Endodermal cell (in vitro differentiated cells): ENCODE measurements at regions not wholly inside any gene's neighbourhood (a gene's known extent, or its start where the extent isn't known, plus 50 kb on each side); places are given as distances from the start of the nearest gene placed in this dataset.

Experiments
- DNase-seq: peaks from one replicate; pipeline ENCODE4 v3.0.0-alpha.2; 2017
- H3K27ac ChIP-seq: 2 replicates; pipeline ENCODE4 v1.5.1; 2013; ENCODE audit warnings: mild to moderate bottlenecking, low read depth, low read length, moderate library complexity
- H3K27me3 ChIP-seq: 2 replicates; pipeline ENCODE4 v1.6.1; 2013; ENCODE audit warnings: mild to moderate bottlenecking, low read length, moderate library complexity; ENCODE audit not compliant: insufficient read depth, control insufficient read depth, poor library complexity, severe bottlenecking
- H3K36me3 ChIP-seq: 2 replicates; pipeline ENCODE4 v1.7.0; 2013; ENCODE audit warnings: mild to moderate bottlenecking, low read length, moderate library complexity; ENCODE audit not compliant: control insufficient read depth, insufficient read depth
- H3K4me1 ChIP-seq: one replicate; pipeline ENCODE4 v1.7.0; 2013; ENCODE audit warnings: low read length; ENCODE audit not compliant: control insufficient read depth, insufficient read depth
- H3K4me3 ChIP-seq: 2 replicates; pipeline ENCODE4 v1.5.1; 2013; ENCODE audit warnings: mild to moderate bottlenecking, low read length, moderate library complexity
- H3K9ac ChIP-seq: 2 replicates; pipeline ENCODE4 v1.6.1; 2013; ENCODE audit warnings: mild to moderate bottlenecking, low read length, moderate library complexity; ENCODE audit not compliant: poor library complexity, severe bottlenecking; ENCODE audit errors: extremely low read depth
- H3K9me3 ChIP-seq: 2 replicates; pipeline ENCODE4 v1.6.1; 2013; ENCODE audit warnings: mild to moderate bottlenecking, low read length, moderate library complexity; ENCODE audit not compliant: control insufficient read depth
- H3K27ac Mint-ChIP-seq: 2 replicates; pipeline ENCODE4 v1.8.0; 2020; ENCODE audit warnings: mixed read lengths
- H3K27me3 Mint-ChIP-seq: 2 replicates; pipeline ENCODE4 v1.8.0; 2021; ENCODE audit warnings: mild to moderate bottlenecking, mixed read lengths; ENCODE audit not compliant: insufficient read depth
- H3K36me3 Mint-ChIP-seq: 2 replicates; pipeline ENCODE4 v1.8.0; 2020; ENCODE audit warnings: low read depth, mixed read lengths
- H3K4me1 Mint-ChIP-seq: 2 replicates; pipeline ENCODE4 v1.8.0; 2020; ENCODE audit warnings: mixed read lengths
- H3K4me3 Mint-ChIP-seq: 2 replicates; pipeline ENCODE4 v1.8.0; 2020; ENCODE audit warnings: mild to moderate bottlenecking, moderate library complexity, mixed read lengths
- H3K9me3 Mint-ChIP-seq: 2 replicates; pipeline ENCODE4 v1.8.0; 2020; ENCODE audit warnings: mild to moderate bottlenecking, mixed read lengths
- CTCF ChIP-seq: fragments of 200-600 bp; sonication (generic); conservative IDR thresholded peaks from 2 replicates; pipeline ENCODE4 v1.5.0; 2021; ENCODE audit warnings: antibody characterized with exemption, mild to moderate bottlenecking
- WGBS, 2 experiments: methylation state at CpG; one replicate each; pipeline versions ENCODE4 v1.1.5 to v1.1.7; 2013; ENCODE audit warnings: missing lambda C conversion rate in 2 of 2, mixed read lengths in 1 of 2; ENCODE audit not compliant: insufficient coverage in 1 of 2, insufficient read length in 1 of 2; 5-methylcytosine and 5-hydroxymethylcytosine counted together

- no peak for DNase-seq
- Mint-ChIP-seq H3K27ac (no peak overlapping the region), H3K36me3 (no peaks in the 10 kb centered on the region), H3K4me1 (no peaks in the 10 kb centered on the region), H3K27me3 (no peaks in the 10 kb centered on the region), H3K9me3 (no peaks in the 10 kb centered on the region), H3K4me3 (no peak overlapping the region)
- 81 to 83% methylated on average over 2 of the region's 2 CpGs for WGBS, 2 experiments
- Histone ChIP-seq H3K27ac (no peak overlapping the region), H3K4me3 (no peak overlapping the region), H3K36me3 (no peaks in the 10 kb centered on the region), H3K4me1 (no peaks in the 10 kb centered on the region), H3K9me3 (no peaks in the 10 kb centered on the region), H3K9ac (no peak overlapping the region), H3K27me3 (no peaks in the 10 kb centered on the region)
- no peak for TF ChIP-seq CTCF
These were observed 112.4 kb downstream of the ISL1 start for GRCh38 chr5:51495672-51496071.

GRCh38 chr5:51517838-51518237, 134.6 kb downstream of the ISL1 start:
- H3K4me1 Mint-ChIP-seq: no peaks in the 10 kb centered on the region
- Histone ChIP-seq H3K4me3 (no peak overlapping the region), H3K27ac (no peak overlapping the region), H3K9me3 (no peaks in the 10 kb centered on the region), H3K27me3 (no peaks in the 10 kb centered on the region), H3K9ac (no peak overlapping the region), H3K4me1 (no peaks in the 10 kb centered on the region), H3K36me3 (no peaks in the 10 kb centered on the region)
- no peak for DNase-seq
- no peak for TF ChIP-seq CTCF
- H3K36me3 Mint-ChIP-seq: no peaks in the 10 kb centered on the region
- H3K27ac Mint-ChIP-seq: no peak overlapping the region
- no peaks in the 10 kb centered on the region for H3K9me3 Mint-ChIP-seq
- no peaks in the 10 kb centered on the region for H3K27me3 Mint-ChIP-seq
- H3K4me3 Mint-ChIP-seq: no peak overlapping the region
- 100% methylated on average over 1 of the region's 1 CpG; no CpG with 5 or more reads in 1 of the 2 experiments for WGBS, 2 experiments

GRCh38 chr5:51518607-51519006, 135.4 kb downstream of the ISL1 start:
- no peaks in the 10 kb centered on the region for H3K36me3 ChIP-seq
- no peak overlapping the region for H3K4me3 Mint-ChIP-seq
- H3K27me3 Mint-ChIP-seq: no peaks in the 10 kb centered on the region
- DNase-seq: no peak
- no peaks in the 10 kb centered on the region for H3K9me3 ChIP-seq
- WGBS, 2 experiments: 65 to 75% methylated on average over 2 to 5 of the region's 5 CpGs
- no peak overlapping the region for H3K27ac Mint-ChIP-seq
- no peaks in the 10 kb centered on the region for H3K4me1 Mint-ChIP-seq
- no peak overlapping the region for H3K27ac ChIP-seq
- H3K4me3 ChIP-seq: no peak overlapping the region
- H3K4me1 ChIP-seq: no peaks in the 10 kb centered on the region
- no peaks in the 10 kb centered on the region for H3K36me3 Mint-ChIP-seq
- no peaks in the 10 kb centered on the region for H3K9me3 Mint-ChIP-seq
- no peaks in the 10 kb centered on the region for H3K27me3 ChIP-seq
- H3K9ac ChIP-seq: no peak overlapping the region
- no peak for TF ChIP-seq CTCF
